ENCODE measurements at regions not wholly inside any gene's neighbourhood (a gene's known extent, or its start where the extent isn't known, plus 50 kb on each side); places are given as distances from the start of the nearest gene placed in this dataset.

DNA sequence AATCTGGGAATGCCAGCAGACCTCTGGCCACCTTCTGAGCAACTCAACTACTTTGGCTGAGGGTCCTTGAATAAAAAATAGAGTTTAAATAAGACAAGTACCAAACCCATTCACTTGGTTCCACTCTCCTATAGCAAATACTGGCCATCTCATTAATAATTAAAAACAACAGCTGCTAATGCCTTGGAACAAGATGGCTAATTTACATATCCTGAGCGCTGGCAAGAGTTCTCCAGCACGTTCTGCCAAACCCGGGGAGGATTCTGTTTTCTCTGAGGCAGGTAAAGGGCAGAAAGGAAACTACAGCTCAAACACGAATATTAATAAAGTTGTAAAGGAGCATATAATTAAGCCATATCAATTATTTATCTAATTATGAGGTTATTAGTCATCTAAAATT is 1123.7 kb downstream of the TDRD15 start:
- TF ChIP-seq CTCF (conservative IDR thresholded peaks at IDR 0.05 in 1 of 2, IDR thresholded peaks at IDR 0.05 in 1 of 2; ENCODE audit: low read depth in 1 of 2, low read length in 2 of 2) (no peak), EZH2 (IDR thresholded peaks at IDR 0.05; ENCODE audit: low read length, missing control alignments) (no peak)
